Transverse colon (tissue), 4 donors: ENCODE measurements at regions not wholly inside any gene's neighbourhood (a gene's known extent, or its start where the extent isn't known, plus 50 kb on each side); places are given as distances from the start of the nearest gene placed in this dataset.

ENCODE experiments used
- DNase-seq: peaks from one replicate; pipeline ENCODE4 v3.0.0-alpha.2; 2019
- H3K27ac ChIP-seq, 4 donors: fragments of 200-600 bp; sonication (generic); 2 replicates each; pipeline ENCODE4 v1.5.1; 2016 to 2018; ENCODE audit warnings: inconsistent platforms in 4 of 4
- H3K27me3 ChIP-seq: fragments of 200-600 bp; sonication (generic); 2 replicates; pipeline ENCODE4 v1.5.1; 2017; ENCODE audit warnings: inconsistent platforms
- H3K36me3 ChIP-seq, 4 donors: fragments of 200-600 bp; sonication (generic); 2 replicates each; pipeline ENCODE4 v1.5.1; 2017 to 2019; ENCODE audit warnings: inconsistent platforms in 4 of 4
- H3K4me1 ChIP-seq, 4 donors: fragments of 200-600 bp; sonication (generic); 2 replicates each; pipeline ENCODE4 v1.5.1; 2017 to 2020; ENCODE audit warnings: inconsistent platforms in 4 of 4
- H3K4me3 ChIP-seq, 4 donors: fragments of 200-600 bp; sonication (generic); 1 replicate in 1 of 4; 2 replicates in 3 of 4; pipeline versions ENCODE4 v1.5.1 to v1.6.1; 2017 to 2019; ENCODE audit warnings: inconsistent platforms in 4 of 4
- H3K9me3 ChIP-seq, 2 donors: fragments of 200-600 bp; sonication (generic); 2 replicates each; pipeline ENCODE4 v1.5.1; 2017 to 2019; ENCODE audit warnings: inconsistent platforms in 2 of 2
- CTCF ChIP-seq, 5 experiments: fragments of 200-600 bp in 3 of 5; fragments of 450-650 bp in 2 of 5; sonication (generic) in 3 of 5; IDR thresholded peaks; 1 replicate in 2 of 5; 2 replicates in 3 of 5; pipeline ENCODE4 v1.5.1; 2016 to 2017; ENCODE audit warnings: antibody characterized with exemption in 5 of 5, inconsistent platforms in 3 of 5, mild to moderate bottlenecking in 2 of 5, moderate library complexity in 1 of 5
- EP300 ChIP-seq: sonication (generic); formaldehyde crosslinking; IDR thresholded peaks from one replicate; pipeline ENCODE4 v1.6.1; 2017; ENCODE audit warnings: antibody characterized with exemption, low read depth
- POLR2A ChIP-seq: fragments of 450-650 bp; IDR thresholded peaks from one replicate; pipeline ENCODE4 v1.6.1; 2016; ENCODE audit warnings: antibody characterized with exemption, mild to moderate bottlenecking, moderate library complexity
- POLR2AphosphoS5 ChIP-seq, 3 donors: sonication (generic); formaldehyde crosslinking; IDR thresholded peaks; one replicate each; pipeline ENCODE4 v1.6.1; 2016; ENCODE audit warnings: antibody characterized with exemption in 3 of 3
- WGBS, 2 donors: methylation state at CpG; one replicate each; pipeline ENCODE4 v1.1.5; 2018; ENCODE audit warnings: low coverage in 1 of 2; 5-methylcytosine and 5-hydroxymethylcytosine counted together
- in situ Hi-C, 4 donors: fragments of 200-750 bp; cut with MboI; loops; one replicate each; pipeline versions ENCODE4 v1.15.0 to v1.15.1; 2017; ENCODE audit warnings: low sequenced_read_pairs in 3 of 4, low pct_ligation_motif_present in 1 of 4, low pct_unique_long_range_greater_than_20kb in 1 of 4
- intact Hi-C: fragments of 100-400 bp; cut with DNase I; formaldehyde crosslinking; loops from one replicate; pipeline ENCODE4 v1.15.1; 2023; ENCODE audit warnings: low total_unique reads

- Histone ChIP-seq H3K27me3 (no peaks in the 10 kb centered on the region), H3K4me3 (no peak overlapping the region), H3K4me1 (no peaks in the 10 kb centered on the region), H3K27ac (no peak overlapping the region), H3K36me3 (no peaks in the 10 kb centered on the region), H3K9me3 (no peaks in the 10 kb centered on the region)
- in situ Hi-C loops = no loop called here
- no peak for TF ChIP-seq POLR2AphosphoS5 (IDR thresholded peaks at IDR 0.05)
- TF ChIP-seq POLR2A = no peak
- TF ChIP-seq EP300 = no peak
- TF ChIP-seq CTCF (IDR thresholded peaks at IDR 0.05) = no peak
- 79 to 83% methylated on average over 2 of the region's 2 CpGs for WGBS, 2 donors
- no peak for DNase-seq
- intact Hi-C loops = no loop called here
Measured at GRCh38 chr3:168271932-168272331, 176.2 kb upstream of the GOLIM4 start.

- 69% methylated on average over 1 of the region's 1 CpG for WGBS, 2 donors
- intact Hi-C loops (no loop called here), in situ Hi-C loops (no loop called here)
Measured at GRCh38 chr3:168269001-168269400, 173.3 kb upstream of the GOLIM4 start.

GRCh38 chr3:168267179-168267578 lies 171.5 kb upstream of the GOLIM4 start:
- H3K9me3 ChIP-seq = no peaks in the 10 kb centered on the region
- no peak overlapping the region for H3K4me3 ChIP-seq
- H3K4me1 ChIP-seq = no peaks in the 10 kb centered on the region
- H3K27me3 ChIP-seq = no peaks in the 10 kb centered on the region
- 82 to 91% methylated on average over 1 of the region's 1 CpG for WGBS, 2 donors
- intact Hi-C loops (no loop called here), in situ Hi-C loops (no loop called here)
- DNase-seq = no peak
- no peaks in the 10 kb centered on the region for H3K36me3 ChIP-seq
- no peak for TF ChIP-seq CTCF (IDR thresholded peaks at IDR 0.05)
- TF ChIP-seq POLR2AphosphoS5 (IDR thresholded peaks at IDR 0.05) = no peak
- no peak for TF ChIP-seq POLR2A
- TF ChIP-seq EP300 = no peak
- H3K27ac ChIP-seq = no peak overlapping the region

More at GRCh38 chr3:168269001-168269400, 173.3 kb upstream of the GOLIM4 start:
- H3K27me3 ChIP-seq = no peaks in the 10 kb centered on the region
- H3K27ac ChIP-seq = no peak overlapping the region
- H3K4me3 ChIP-seq = no peak overlapping the region
- H3K4me1 ChIP-seq = no peaks in the 10 kb centered on the region
- no peak for DNase-seq
- H3K9me3 ChIP-seq = no peaks in the 10 kb centered on the region
- H3K36me3 ChIP-seq = no peaks in the 10 kb centered on the region
- TF ChIP-seq POLR2AphosphoS5 (IDR thresholded peaks at IDR 0.05) = no peak
- TF ChIP-seq EP300 = no peak
- TF ChIP-seq CTCF (IDR thresholded peaks at IDR 0.05) = no peak
- no peak for TF ChIP-seq POLR2A

- Histone ChIP-seq H3K4me1 (no peaks in the 10 kb centered on the region), H3K27me3 (no peaks in the 10 kb centered on the region), H3K36me3 (no peaks in the 10 kb centered on the region), H3K9me3 (no peaks in the 10 kb centered on the region), H3K4me3 (no peak overlapping the region), H3K27ac (no peak overlapping the region)
- TF ChIP-seq EP300 = no peak
- no peak for TF ChIP-seq POLR2AphosphoS5 (IDR thresholded peaks at IDR 0.05)
- TF ChIP-seq CTCF (IDR thresholded peaks at IDR 0.05) = no peak
- TF ChIP-seq POLR2A = no peak
- DNase-seq = no peak
- 92 to 95% methylated on average over 7 of the region's 7 CpGs for WGBS, 2 donors
- intact Hi-C loops (no loop called here), in situ Hi-C loops (no loop called here)
Measured at GRCh38 chr3:168266335-168266734, 170.6 kb upstream of the GOLIM4 start.
